ENCODE measurements at regions not wholly inside any gene's neighbourhood (a gene's known extent, or its start where the extent isn't known, plus 50 kb on each side); places are given as distances from the start of the nearest gene placed in this dataset.
"Not testable (repeated sequence)": the region's sequence is repeated elsewhere in the genome, so short reads cannot be mapped to it uniquely, and the experiment has no call there.

DNA sequence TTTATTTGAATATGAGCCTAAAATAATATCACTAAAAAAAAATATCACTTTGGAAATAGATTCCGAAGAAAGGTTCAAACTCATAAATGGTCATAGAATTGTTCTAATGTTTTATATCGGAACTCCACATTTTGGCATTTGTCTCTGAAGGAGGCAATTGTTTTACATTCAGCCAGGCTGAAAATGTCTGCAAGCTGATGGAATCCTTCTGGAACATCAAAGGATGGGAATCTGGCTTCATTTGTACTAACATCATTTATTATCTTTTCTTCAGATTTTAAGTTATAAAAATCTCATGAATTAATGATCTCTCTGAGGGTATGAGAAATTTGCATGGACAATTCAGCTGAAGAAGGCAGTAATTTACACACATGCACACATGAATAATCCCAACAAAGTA, 251.4 kb upstream of the RGMA start:
- Histone ChIP-seq H3K79me2 (ENCODE audit: insufficient read depth) (no peaks in the 10 kb centered on the region), H3K36me3 (replicated peaks in 1 of 2; ENCODE audit: control insufficient read depth in 1 of 2, insufficient read depth in 2 of 2, low read length in 1 of 2) (no peaks in the 10 kb centered on the region), H2AFZ (ENCODE audit: low read depth) (no peak overlapping the region), H3K9me3 (0 out of 2 replicates have a peak, but pooled peaks cover 3% of the 10 kb centered on the region), H3K4me1 (ENCODE audit: control insufficient read depth in 1 of 2, insufficient read depth in 2 of 2, low read depth in 1 of 2, low read length in 1 of 2) (peaks cover 0 to 3% of the 10 kb centered on the region in 2 experiments; a peak in 1 of 4 replicates), H3K9me2 (no peaks in the 10 kb centered on the region), H3K27me3 (ENCODE audit: insufficient read depth) (no peaks in the 10 kb centered on the region), H3F3A (replicated peaks; ENCODE audit: insufficient read depth) (no peaks in the 10 kb centered on the region), H3K4me3 (ENCODE audit: low read depth in 2 of 2, low read length in 1 of 2) (no peak overlapping the region), H3K9ac (no peak overlapping the region), H3K4me2 (no peak overlapping the region), H4K20me1 (ENCODE audit: insufficient read depth) (no peaks in the 10 kb centered on the region), H3K27ac (ENCODE audit: low read depth in 2 of 2, low read length in 1 of 2) (no peak overlapping the region)
- TF ChIP-seq RAD21 (IDR thresholded peaks at IDR 0.05; ENCODE audit: low read length) (no peak), CHD2 (IDR thresholded peaks at IDR 0.05; ENCODE audit: low read length, partially characterized antibody) (no peak), NFIC (IDR thresholded peaks at IDR 0.05; ENCODE audit: borderline replicate concordance) (no peak), FOSL2 (IDR thresholded peaks at IDR 0.05; ENCODE audit: borderline replicate concordance, low read depth) (no peak), MEF2A (IDR thresholded peaks at IDR 0.05; ENCODE audit: borderline replicate concordance, low read depth) (no peak), JUND (IDR thresholded peaks at IDR 0.05) (no peak), EP300 (IDR thresholded peaks at IDR 0.05; ENCODE audit: borderline replicate concordance in 1 of 2, low read depth in 1 of 2, low read length in 1 of 2) (no peak)
- TF ChIP-seq, protein P1, sequence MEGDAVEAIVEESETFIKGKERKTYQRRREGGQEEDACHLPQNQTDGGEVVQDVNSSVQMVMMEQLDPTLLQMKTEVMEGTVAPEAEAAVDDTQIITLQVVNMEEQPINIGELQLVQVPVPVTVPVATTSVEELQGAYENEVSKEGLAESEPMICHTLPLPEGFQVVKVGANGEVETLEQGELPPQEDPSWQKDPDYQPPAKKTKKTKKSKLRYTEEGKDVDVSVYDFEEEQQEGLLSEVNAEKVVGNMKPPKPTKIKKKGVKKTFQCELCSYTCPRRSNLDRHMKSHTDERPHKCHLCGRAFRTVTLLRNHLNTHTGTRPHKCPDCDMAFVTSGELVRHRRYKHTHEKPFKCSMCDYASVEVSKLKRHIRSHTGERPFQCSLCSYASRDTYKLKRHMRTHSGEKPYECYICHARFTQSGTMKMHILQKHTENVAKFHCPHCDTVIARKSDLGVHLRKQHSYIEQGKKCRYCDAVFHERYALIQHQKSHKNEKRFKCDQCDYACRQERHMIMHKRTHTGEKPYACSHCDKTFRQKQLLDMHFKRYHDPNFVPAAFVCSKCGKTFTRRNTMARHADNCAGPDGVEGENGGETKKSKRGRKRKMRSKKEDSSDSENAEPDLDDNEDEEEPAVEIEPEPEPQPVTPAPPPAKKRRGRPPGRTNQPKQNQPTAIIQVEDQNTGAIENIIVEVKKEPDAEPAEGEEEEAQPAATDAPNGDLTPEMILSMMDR (IDR thresholded peaks at IDR 0.05), result no peak
- TF ChIP-seq, protein P2, sequence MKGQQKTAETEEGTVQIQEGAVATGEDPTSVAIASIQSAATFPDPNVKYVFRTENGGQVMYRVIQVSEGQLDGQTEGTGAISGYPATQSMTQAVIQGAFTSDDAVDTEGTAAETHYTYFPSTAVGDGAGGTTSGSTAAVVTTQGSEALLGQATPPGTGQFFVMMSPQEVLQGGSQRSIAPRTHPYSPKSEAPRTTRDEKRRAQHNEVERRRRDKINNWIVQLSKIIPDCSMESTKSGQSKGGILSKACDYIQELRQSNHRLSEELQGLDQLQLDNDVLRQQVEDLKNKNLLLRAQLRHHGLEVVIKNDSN (IDR thresholded peaks at IDR 0.05; ENCODE audit: borderline replicate concordance, low read depth), result no peak
- CTCF ChIA-PET, result no interaction called here
- 44% methylated on average over 2 of the region's 2 CpGs for WGBS (ENCODE audit: low lambda C conversion rate)
- no peak for DNase-seq
- POLR2A ChIA-PET, result no interaction called here

DNA sequence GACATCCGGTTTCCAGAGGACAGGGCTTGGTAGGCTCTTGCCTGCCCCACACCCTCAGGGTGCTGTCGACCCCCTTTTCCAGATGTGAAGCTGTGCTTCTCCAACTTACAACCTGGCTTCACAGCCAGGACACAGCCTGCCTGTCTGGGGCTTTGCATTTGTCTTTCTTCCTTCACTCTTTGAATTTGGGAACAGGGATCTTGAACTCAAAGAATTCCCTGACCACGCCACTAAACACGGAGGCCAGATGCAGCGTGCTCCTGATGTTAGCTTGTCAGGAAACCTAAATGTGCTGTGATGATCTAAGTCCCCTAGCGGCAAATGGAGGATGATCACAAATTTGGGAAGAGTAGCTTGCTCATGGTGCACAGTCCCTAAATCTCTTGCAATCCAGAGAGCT, 244.8 kb upstream of the RGMA start:
- 0 out of 2 replicates have a peak, but pooled peaks cover 3% of the 10 kb centered on the region for H3K9me3 ChIP-seq
- DNase-seq, result no peak
- H3K4me1 ChIP-seq (ENCODE audit: control insufficient read depth in 1 of 2, insufficient read depth in 2 of 2, low read depth in 1 of 2, low read length in 1 of 2), result peaks cover 0 to 13% of the 10 kb centered on the region in 2 experiments; a peak in 2 of 4 replicates
- H2AFZ ChIP-seq (ENCODE audit: low read depth), result no peak overlapping the region
- TF ChIP-seq GATA2 (CRISPR knock-in tag; IDR thresholded peaks at IDR 0.05), result no peak
- TF ChIP-seq NRF1 (IDR thresholded peaks at IDR 0.05; ENCODE audit: low read depth, low read length), result no peak
- TF ChIP-seq, protein P1 (IDR thresholded peaks at IDR 0.05), result no peak
- no peak for TF ChIP-seq POLR2AphosphoS5 (IDR thresholded peaks at IDR 0.05; ENCODE audit: low read depth, low read length)
- TF ChIP-seq EZH2phosphoT487 (IDR thresholded peaks at IDR 0.05; ENCODE audit: borderline replicate concordance, low read depth), result no peak
- no peak for TF ChIP-seq RXRA (IDR thresholded peaks at IDR 0.05; ENCODE audit: borderline replicate concordance, low read depth)
- TF ChIP-seq SIN3A (IDR thresholded peaks at IDR 0.05; ENCODE audit: borderline replicate concordance, low read depth, low read length), result no peak
- no peak for TF ChIP-seq TCF12 (IDR thresholded peaks at IDR 0.05)
- WGBS (ENCODE audit: low lambda C conversion rate), result 47% methylated on average over 5 of the region's 6 CpGs
- H3K27me3 ChIP-seq (ENCODE audit: insufficient read depth), result no peaks in the 10 kb centered on the region
- H4K20me1 ChIP-seq (ENCODE audit: insufficient read depth), result no peaks in the 10 kb centered on the region
- no peak overlapping the region for H3K4me3 ChIP-seq (ENCODE audit: low read depth in 2 of 2, low read length in 1 of 2)
- no peak overlapping the region for H3K4me2 ChIP-seq
- H3F3A ChIP-seq (replicated peaks; ENCODE audit: insufficient read depth), result no peaks in the 10 kb centered on the region
- H3K9ac ChIP-seq, result no peak overlapping the region
- H3K36me3 ChIP-seq (replicated peaks in 1 of 2; ENCODE audit: control insufficient read depth in 1 of 2, insufficient read depth in 2 of 2, low read length in 1 of 2), result no peaks in the 10 kb centered on the region
- POLR2A ChIA-PET, result interaction anchor here (0.6 kb wide), 1 partner anchor 84 kb away, joined by 3 read pairs; no protein-coding TSS in a partner anchor
- H3K27ac ChIP-seq (ENCODE audit: low read depth in 2 of 2, low read length in 1 of 2), result no peak overlapping the region
- H3K9me2 ChIP-seq, result no peaks in the 10 kb centered on the region
- no peaks in the 10 kb centered on the region for H3K79me2 ChIP-seq (ENCODE audit: insufficient read depth)
- CTCF ChIA-PET, result no interaction called here

DNA sequence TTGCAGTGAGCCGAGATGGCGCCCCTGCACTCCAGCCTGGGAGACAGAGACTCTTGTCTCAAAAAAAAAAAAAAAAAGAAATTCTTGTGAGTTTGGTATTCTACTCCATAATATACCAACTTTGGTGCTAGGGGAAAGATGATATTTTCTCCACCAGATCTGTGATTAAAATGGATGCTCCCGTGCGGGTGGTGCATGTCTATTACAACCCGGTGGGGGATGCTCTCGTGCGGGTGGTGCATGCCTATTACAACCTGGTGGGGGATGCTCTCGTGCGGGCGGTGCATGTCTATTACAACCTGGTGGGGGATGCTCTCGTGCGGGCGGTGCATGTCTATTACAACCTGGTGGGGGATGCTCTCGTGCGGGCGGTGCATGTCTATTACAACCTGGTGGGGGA, 244.1 kb upstream of the RGMA start:
- H3K36me3 ChIP-seq (replicated peaks in 1 of 2; ENCODE audit: control insufficient read depth in 1 of 2, insufficient read depth in 2 of 2, low read length in 1 of 2); DNase-seq; H3K9ac ChIP-seq; H3K27ac ChIP-seq (ENCODE audit: low read depth in 2 of 2, low read length in 1 of 2); H3K27me3 ChIP-seq (ENCODE audit: insufficient read depth); H3K4me2 ChIP-seq; H3K9me2 ChIP-seq; H3K4me3 ChIP-seq (ENCODE audit: low read depth in 2 of 2, low read length in 1 of 2); H2AFZ ChIP-seq (ENCODE audit: low read depth); POLR2A ChIA-PET; H3F3A ChIP-seq (replicated peaks; ENCODE audit: insufficient read depth); H3K9me3 ChIP-seq; H3K79me2 ChIP-seq (ENCODE audit: insufficient read depth); CTCF ChIA-PET; H4K20me1 ChIP-seq (ENCODE audit: insufficient read depth): not testable (repeated sequence)
- WGBS (ENCODE audit: low lambda C conversion rate), result 69% methylated on average over 13 of the region's 16 CpGs
- H3K4me1 ChIP-seq (ENCODE audit: control insufficient read depth in 1 of 2, insufficient read depth in 2 of 2, low read depth in 1 of 2, low read length in 1 of 2), result peaks cover 0 to 13% of the 10 kb centered on the region in 2 experiments; a peak in 2 of 4 replicates

All from SK-N-SH (cell line).